ENCODE measurements at regions not wholly inside any gene's neighbourhood (a gene's known extent, or its start where the extent isn't known, plus 50 kb on each side); places are given as distances from the start of the nearest gene placed in this dataset.
"Not testable (repeated sequence)": the region's sequence is repeated elsewhere in the genome, so short reads cannot be mapped to it uniquely, and the experiment has no call there.

DNA sequence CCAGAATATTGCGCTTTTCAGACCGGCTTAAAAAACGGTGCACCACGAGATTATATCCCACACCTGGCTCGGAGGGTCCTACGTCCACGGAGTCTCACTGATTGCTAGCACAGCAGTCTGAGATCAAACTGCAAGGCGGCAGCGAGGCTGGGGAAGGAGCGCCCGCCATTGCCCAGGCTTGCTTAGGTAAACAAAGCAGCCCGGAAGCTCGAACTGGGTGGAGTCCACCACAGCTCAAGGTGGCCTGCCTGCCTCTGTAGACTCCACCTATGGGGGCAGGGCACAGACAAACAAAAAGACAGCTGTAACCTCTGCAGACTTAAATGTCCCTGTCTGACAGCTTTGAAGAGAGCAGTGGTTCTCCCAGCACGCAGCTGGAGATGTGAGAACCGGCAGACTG, 344.7 kb downstream of the RAP2B start:
- not testable (repeated sequence) for TF ChIP-seq ZNF292 (tag by site-specific recombination; IDR thresholded peaks at IDR 0.05; ENCODE audit: borderline replicate concordance, low read depth); MYNN (tag by site-specific recombination; IDR thresholded peaks at IDR 0.05; ENCODE audit: borderline replicate concordance); YY1 (tag by site-specific recombination; IDR thresholded peaks at IDR 0.05)
- TF ChIP-seq, protein P1, sequence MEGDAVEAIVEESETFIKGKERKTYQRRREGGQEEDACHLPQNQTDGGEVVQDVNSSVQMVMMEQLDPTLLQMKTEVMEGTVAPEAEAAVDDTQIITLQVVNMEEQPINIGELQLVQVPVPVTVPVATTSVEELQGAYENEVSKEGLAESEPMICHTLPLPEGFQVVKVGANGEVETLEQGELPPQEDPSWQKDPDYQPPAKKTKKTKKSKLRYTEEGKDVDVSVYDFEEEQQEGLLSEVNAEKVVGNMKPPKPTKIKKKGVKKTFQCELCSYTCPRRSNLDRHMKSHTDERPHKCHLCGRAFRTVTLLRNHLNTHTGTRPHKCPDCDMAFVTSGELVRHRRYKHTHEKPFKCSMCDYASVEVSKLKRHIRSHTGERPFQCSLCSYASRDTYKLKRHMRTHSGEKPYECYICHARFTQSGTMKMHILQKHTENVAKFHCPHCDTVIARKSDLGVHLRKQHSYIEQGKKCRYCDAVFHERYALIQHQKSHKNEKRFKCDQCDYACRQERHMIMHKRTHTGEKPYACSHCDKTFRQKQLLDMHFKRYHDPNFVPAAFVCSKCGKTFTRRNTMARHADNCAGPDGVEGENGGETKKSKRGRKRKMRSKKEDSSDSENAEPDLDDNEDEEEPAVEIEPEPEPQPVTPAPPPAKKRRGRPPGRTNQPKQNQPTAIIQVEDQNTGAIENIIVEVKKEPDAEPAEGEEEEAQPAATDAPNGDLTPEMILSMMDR (tag by site-specific recombination; IDR thresholded peaks at IDR 0.05) = not testable (repeated sequence)
- TF ChIP-seq, protein P2, sequence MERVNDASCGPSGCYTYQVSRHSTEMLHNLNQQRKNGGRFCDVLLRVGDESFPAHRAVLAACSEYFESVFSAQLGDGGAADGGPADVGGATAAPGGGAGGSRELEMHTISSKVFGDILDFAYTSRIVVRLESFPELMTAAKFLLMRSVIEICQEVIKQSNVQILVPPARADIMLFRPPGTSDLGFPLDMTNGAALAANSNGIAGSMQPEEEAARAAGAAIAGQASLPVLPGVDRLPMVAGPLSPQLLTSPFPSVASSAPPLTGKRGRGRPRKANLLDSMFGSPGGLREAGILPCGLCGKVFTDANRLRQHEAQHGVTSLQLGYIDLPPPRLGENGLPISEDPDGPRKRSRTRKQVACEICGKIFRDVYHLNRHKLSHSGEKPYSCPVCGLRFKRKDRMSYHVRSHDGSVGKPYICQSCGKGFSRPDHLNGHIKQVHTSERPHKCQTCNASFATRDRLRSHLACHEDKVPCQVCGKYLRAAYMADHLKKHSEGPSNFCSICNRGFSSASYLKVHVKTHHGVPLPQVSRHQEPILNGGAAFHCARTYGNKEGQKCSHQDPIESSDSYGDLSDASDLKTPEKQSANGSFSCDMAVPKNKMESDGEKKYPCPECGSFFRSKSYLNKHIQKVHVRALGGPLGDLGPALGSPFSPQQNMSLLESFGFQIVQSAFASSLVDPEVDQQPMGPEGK (tag by site-specific recombination; IDR thresholded peaks at IDR 0.05) = not testable (repeated sequence)

All from HEK293 (cell line).